Keratinocyte (primary cell): ENCODE measurements at regions not wholly inside any gene's neighbourhood (a gene's known extent, or its start where the extent isn't known, plus 50 kb on each side); places are given as distances from the start of the nearest gene placed in this dataset.

Experiments used
- DNase-seq: peaks from one replicate; pipeline ENCODE4 v3.0.0-alpha.2; 2011; ENCODE audit warnings: low read depth, missing footprints, low spot score
- FAIRE-seq: peaks from 2 replicates; lab custom pipeline; 2011; peaks lifted over from hg19 to GRCh38; lab: Jason Lieb, UNC
- H2AFZ ChIP-seq: 2 replicates; pipeline ENCODE4 v1.6.0; 2012; ENCODE audit warnings: low read length, control low read depth, inconsistent platforms; ENCODE audit not compliant: control insufficient read depth
- H3K27ac ChIP-seq: 2 replicates; pipeline ENCODE4 v1.5.1; 2011; ENCODE audit warnings: low read length; ENCODE audit not compliant: control insufficient read depth, insufficient read depth
- H3K27me3 ChIP-seq: 3 replicates; pipeline ENCODE4 v1.6.0; 2011; ENCODE audit warnings: low read length; ENCODE audit not compliant: control insufficient read depth, insufficient read depth; ENCODE audit errors: extremely low read depth
- H3K36me3 ChIP-seq, 2 experiments: 2 replicates in 1 of 2; 3 replicates in 1 of 2; pipeline ENCODE4 v1.5.1; 2011; ENCODE audit warnings: low read length in 2 of 2, mild to moderate bottlenecking in 1 of 2; ENCODE audit not compliant: control insufficient read depth in 2 of 2, insufficient read depth in 2 of 2; ENCODE audit errors: extremely low read depth in 1 of 2
- H3K4me1 ChIP-seq: 3 replicates; pipeline ENCODE4 v1.5.1; 2011; ENCODE audit warnings: low read length; ENCODE audit not compliant: control insufficient read depth, insufficient read depth; ENCODE audit errors: extremely low read depth
- H3K4me2 ChIP-seq: 3 replicates; pipeline ENCODE4 v1.6.0; 2011; ENCODE audit warnings: low read depth, low read length; ENCODE audit not compliant: control insufficient read depth, insufficient read depth; ENCODE audit errors: extremely low read depth
- H3K4me3 ChIP-seq, 3 experiments: fragments of 200-600 bp in 1 of 3; sonication (generic) in 1 of 3; 2 replicates in 2 of 3; 3 replicates in 1 of 3; pipeline ENCODE4 v1.5.1; 2011 to 2016; ENCODE audit warnings: low read length in 3 of 3, mild to moderate bottlenecking in 3 of 3, control low read depth in 2 of 3, inconsistent platforms in 1 of 3, low read depth in 1 of 3, mixed read lengths in 1 of 3, mixed run types in 1 of 3, moderate library complexity in 1 of 3; ENCODE audit not compliant: control insufficient read depth in 2 of 3, insufficient read depth in 2 of 3; ENCODE audit errors: extremely low read depth in 1 of 3
- H3K79me2 ChIP-seq: 2 replicates; pipeline ENCODE4 v1.6.0; 2012; ENCODE audit warnings: low read length; ENCODE audit not compliant: control insufficient read depth, insufficient read depth
- H3K9ac ChIP-seq: 3 replicates; pipeline ENCODE4 v1.6.0; 2011; ENCODE audit warnings: low read length; ENCODE audit not compliant: control insufficient read depth, insufficient read depth; ENCODE audit errors: extremely low read depth
- H3K9me1 ChIP-seq: 3 replicates; pipeline ENCODE4 v1.6.0; 2011; ENCODE audit warnings: low read length; ENCODE audit not compliant: control insufficient read depth, insufficient read depth; ENCODE audit errors: extremely low read depth
- H3K9me3 ChIP-seq: 2 replicates; pipeline ENCODE4 v1.5.1; 2012; ENCODE audit warnings: low read depth, low read length; ENCODE audit not compliant: control insufficient read depth
- H4K20me1 ChIP-seq: 3 replicates; pipeline ENCODE4 v1.6.0; 2011; ENCODE audit warnings: low read length; ENCODE audit not compliant: control insufficient read depth, insufficient read depth; ENCODE audit errors: extremely low read depth
- CTCF ChIP-seq, 3 experiments: IDR thresholded peaks in 1 of 3; conservative IDR thresholded peaks in 1 of 3; optimal IDR thresholded peaks in 1 of 3; 2 replicates in 2 of 3; 3 replicates in 1 of 3; pipeline versions ENCODE3 to v1.5.1; 2011; ENCODE audit warnings: low read length in 3 of 3, mild to moderate bottlenecking in 3 of 3, moderate library complexity in 2 of 3, control low read depth in 1 of 3, inconsistent platforms in 1 of 3; ENCODE audit not compliant: insufficient read depth in 2 of 3; ENCODE audit errors: extremely low read depth in 1 of 3
- EZH2 ChIP-seq: IDR thresholded peaks from one replicate; pipeline ENCODE4 v1.6.1; 2012; ENCODE audit warnings: inconsistent platforms, mild to moderate bottlenecking, low read length, moderate library complexity
- dilution Hi-C: fragments of 300-500 bp; cut with MboI; formaldehyde crosslinking; loops from one replicate; pipeline ENCODE4 v1.7.0; 2020; ENCODE audit warnings: low sequenced_read_pairs; ENCODE audit not compliant: extremely low pct_ligation_motif_present

- FAIRE-seq (no peak), DNase-seq (no peak)
- Histone ChIP-seq H3K27ac (no peak overlapping the region), H3K4me2 (no peak overlapping the region), H3K9ac (no peak overlapping the region), H3K27me3 (no peaks in the 10 kb centered on the region), H3K9me3 (no peaks in the 10 kb centered on the region), H3K4me3 (no peak overlapping the region), H2AFZ (no peak overlapping the region), H3K9me1 (no peaks in the 10 kb centered on the region), H4K20me1 (no peaks in the 10 kb centered on the region), H3K4me1 (peaks cover 8% of the 10 kb centered on the region), H3K36me3 (no peaks in the 10 kb centered on the region), H3K79me2 (no peaks in the 10 kb centered on the region)
- TF ChIP-seq EZH2 (no peak), CTCF (optimal IDR thresholded peaks at IDR 0.05 in 1 of 3, IDR thresholded peaks at IDR 0.05 in 1 of 3, conservative IDR thresholded peaks at IDR 0.05 in 1 of 3; ENCODE audit: extremely low read depth in 1 of 3, insufficient read depth in 2 of 3, low read length in 3 of 3) (no peak)
- dilution Hi-C loops, result no loop called here
Measured at GRCh38 chr15:81890496-81890895, 155.3 kb downstream of the MEX3B start.

- no peaks in the 10 kb centered on the region for H3K36me3 ChIP-seq
- H3K9me1 ChIP-seq, result no peaks in the 10 kb centered on the region
- H3K79me2 ChIP-seq, result no peaks in the 10 kb centered on the region
- H3K27me3 ChIP-seq, result no peaks in the 10 kb centered on the region
- H3K9me3 ChIP-seq, result no peaks in the 10 kb centered on the region
- no peak overlapping the region for H3K4me2 ChIP-seq
- peaks cover 8% of the 10 kb centered on the region for H3K4me1 ChIP-seq
- H3K27ac ChIP-seq, result no peak overlapping the region
- DNase-seq, result no peak
- no peak overlapping the region for H3K4me3 ChIP-seq
- H4K20me1 ChIP-seq, result no peaks in the 10 kb centered on the region
- H3K9ac ChIP-seq, result no peak overlapping the region
- TF ChIP-seq CTCF (optimal IDR thresholded peaks at IDR 0.05 in 1 of 3, IDR thresholded peaks at IDR 0.05 in 1 of 3, conservative IDR thresholded peaks at IDR 0.05 in 1 of 3; ENCODE audit: extremely low read depth in 1 of 3, insufficient read depth in 2 of 3, low read length in 3 of 3) (no peak), EZH2 (no peak)
- H2AFZ ChIP-seq, result no peak overlapping the region
- FAIRE-seq, result no peak
- dilution Hi-C loops, result no loop called here
Measured at GRCh38 chr15:81889485-81889881, 156.3 kb downstream of the MEX3B start.
